Stimulated activated CD4-positive, alpha-beta T cell treated with anti-CD3 and anti-CD28 coated beads, Interleukin-15, amount 100 ng/mL, for 48 hours (primary cell): ENCODE measurements at regions not wholly inside any gene's neighbourhood (a gene's known extent, or its start where the extent isn't known, plus 50 kb on each side); places are given as distances from the start of the nearest gene placed in this dataset.
"Not testable (repeated sequence)": the region's sequence is repeated elsewhere in the genome, so short reads cannot be mapped to it uniquely, and the experiment has no call there.

Experiments
- DNase-seq, 2 donors: peaks; one replicate each; pipeline ENCODE4 v3.0.0-alpha.2; 2020; ENCODE audit warnings: low read depth in 2 of 2

DNA sequence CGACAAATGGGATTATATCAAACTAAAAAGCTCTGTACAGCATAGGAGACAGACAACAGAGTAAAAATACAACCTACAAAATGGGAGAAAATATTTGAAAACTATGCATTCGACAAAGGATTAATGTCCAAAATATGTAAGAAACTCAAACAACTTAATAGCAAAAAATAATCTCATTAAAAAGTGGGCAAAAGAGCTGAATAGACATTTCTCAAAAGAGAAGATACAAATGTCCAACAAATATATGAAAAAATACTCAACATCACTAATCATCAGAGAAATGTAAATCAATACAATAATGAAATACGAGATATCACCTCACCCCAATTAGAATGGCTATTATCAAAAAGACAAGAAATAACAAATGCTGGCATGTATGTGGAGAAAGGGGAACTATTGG is 272.9 kb downstream of the KLHL13 start:
- no peak for DNase-seq

DNA sequence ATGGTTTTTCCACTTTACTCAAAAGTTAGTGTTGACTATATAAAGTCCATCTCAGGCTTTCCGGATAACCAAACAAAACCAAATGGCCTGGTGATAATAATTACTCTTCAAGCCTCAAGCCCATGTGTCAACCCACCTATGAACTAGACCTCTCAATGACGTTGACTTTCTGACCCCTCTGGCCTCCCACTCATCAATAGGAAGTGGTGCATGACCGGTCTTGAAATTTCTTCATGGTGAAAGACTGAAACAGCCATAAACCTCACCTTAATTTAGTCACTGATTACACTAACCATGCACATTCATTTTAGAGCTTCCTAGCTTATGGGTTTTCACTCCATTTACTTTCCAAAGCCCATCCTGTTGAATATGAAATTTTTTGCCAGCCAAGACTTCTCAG is 276.0 kb downstream of the KLHL13 start:
- no peak for DNase-seq

DNA sequence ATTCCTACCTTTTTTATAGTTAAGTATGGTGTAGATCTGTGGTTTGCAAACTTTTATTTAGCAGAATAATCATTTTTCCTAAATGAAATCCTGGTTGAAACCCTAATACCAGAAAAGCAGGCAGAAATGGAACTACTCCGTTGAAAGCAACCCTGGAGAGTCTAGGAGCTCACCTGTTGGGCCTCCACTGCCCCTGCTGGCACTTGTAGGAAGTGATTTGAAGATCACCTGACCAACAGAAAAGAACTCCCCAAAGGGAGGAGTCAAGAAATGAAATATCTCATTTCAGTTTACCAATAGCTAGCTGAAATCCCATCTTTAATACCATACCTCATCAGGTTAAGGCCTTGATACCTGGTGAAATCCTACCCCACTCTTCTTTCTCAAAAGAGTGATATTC is 277.1 kb downstream of the KLHL13 start:
- DNase-seq, result peak in 1 of 2 donors; percentile 4

DNA sequence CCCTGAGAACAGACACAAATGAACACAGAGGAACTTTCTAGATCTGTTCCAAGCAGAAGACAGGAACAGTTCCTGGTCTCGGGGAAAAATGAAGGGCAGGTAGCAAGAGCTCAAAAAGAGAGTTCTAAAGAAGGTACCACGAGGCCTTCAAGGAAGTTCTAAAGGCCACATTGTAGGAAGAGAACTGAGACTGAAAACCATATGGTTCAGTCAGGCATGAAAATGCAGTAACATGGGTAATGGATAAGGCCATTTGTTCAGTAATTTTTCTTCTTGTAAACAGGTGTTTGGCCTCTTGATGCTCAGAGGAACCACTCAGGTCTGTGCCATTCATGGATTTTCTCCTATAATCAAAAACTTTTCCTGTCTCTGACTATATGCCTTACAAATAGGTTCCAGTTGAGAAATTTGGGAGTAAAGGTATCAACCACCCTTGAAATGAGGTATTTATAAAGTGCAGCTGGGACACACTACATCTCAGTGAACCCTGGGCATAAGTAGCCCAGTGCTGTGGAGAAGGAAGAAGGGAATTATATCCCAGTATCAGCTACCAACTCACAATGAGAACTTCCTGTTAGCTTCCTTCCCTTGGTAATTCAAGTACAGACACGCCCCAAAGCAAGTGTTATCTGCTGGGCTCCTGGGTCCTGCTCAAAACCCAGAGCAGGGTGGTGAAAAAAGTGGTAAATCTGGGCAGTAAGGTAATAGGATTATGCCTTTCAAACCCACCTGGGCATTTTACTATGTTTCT is 277.9 kb downstream of the KLHL13 start:
- DNase-seq, result no peak

DNA sequence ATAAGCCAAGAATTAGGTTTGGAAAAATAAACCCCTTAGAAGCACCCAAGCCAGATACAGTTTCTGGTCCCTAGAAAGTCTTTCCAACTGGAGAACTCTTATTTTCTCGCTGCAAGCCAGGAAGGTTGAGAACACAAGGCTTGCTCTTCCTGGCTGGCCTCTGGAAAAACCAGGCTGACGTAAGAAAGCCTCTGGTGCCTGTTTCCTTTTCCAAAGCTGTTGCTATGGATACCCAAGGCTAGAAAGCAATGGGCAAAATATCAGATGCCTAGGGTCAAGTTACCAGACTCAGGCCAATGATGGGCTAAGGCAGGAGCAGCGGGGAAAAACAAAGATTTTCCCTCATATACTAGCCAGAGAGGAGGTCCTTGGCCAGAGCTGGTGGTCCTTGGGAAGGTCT is 281.6 kb downstream of the KLHL13 start:
- DNase-seq, result no peak

DNA sequence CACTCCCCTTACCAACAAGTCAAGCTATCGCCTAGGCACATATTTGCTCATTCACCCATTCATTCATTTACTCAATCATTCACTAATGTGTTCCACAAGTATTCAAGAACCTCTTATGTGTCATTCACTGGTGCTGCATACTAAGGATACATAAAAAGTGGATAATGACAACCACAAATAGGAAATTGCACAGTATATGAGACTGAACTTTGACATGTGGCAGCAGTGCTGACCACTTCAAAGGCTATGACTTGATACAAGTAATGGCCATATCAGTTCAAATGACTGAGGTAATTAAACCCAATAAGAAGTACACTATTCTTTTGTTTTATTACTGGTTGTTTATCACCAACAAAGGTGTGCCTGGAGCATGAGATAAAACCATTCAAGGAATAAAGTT is 282.5 kb downstream of the KLHL13 start:
- DNase-seq, result no peak

DNA sequence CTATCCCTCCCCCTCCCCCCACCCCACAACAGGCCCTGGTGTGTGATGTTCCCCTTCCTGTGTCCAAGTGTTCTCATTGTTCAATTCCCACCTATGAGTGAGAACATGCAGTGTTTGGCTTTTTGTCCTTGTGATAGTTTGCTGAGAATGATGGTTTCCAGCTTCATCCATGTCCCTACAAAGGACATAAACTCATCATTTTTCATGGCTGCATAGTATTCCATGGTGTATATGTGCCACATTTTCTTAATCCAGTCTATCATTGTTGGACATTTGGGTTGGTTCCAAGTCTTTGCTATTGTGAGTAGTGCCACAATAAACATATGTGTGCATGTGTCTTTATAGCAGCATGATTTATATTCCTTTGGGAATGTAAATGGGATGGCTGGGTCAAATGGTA is 295.1 kb downstream of the KLHL13 start:
- not testable (repeated sequence) for DNase-seq

DNA sequence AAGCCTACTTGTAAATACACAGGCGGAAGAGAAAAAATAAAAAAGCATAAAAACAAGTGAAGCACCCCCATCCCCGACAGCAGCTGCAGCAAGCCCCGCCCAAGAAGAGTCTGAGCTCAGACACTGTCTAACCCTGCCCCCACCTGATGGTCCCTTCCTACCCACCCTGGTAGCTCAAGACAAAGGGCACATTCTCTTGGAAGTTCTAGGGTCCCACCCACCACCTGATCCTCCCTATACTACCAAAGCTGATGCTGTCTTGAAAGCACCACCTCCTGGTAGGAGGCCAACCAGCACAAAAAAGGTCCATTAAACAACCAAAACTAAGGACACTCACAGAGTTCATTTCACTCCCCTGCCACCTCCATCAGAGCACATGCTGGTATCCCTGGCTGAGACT is 308.2 kb downstream of the KLHL13 start:
- DNase-seq, result no peak

DNA sequence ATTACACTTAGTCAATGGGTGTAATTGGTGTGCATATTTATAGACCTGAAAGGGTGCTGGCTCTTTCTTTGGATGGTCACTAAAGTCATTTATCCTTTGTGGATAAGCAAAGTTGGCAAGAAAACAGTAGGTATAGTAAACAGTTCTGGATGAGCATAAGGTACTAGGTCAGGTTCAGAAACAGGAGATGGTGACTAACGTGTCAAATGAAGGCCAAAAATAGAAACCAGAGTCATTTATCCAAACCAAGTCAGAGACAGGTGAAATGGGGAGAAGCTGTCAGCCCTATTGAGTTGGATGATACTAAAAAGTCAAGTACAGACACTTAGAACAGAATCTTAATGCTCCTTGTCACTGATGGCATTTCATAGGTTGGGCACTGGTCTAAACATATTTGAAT is 313.1 kb downstream of the KLHL13 start:
- no peak for DNase-seq

DNA sequence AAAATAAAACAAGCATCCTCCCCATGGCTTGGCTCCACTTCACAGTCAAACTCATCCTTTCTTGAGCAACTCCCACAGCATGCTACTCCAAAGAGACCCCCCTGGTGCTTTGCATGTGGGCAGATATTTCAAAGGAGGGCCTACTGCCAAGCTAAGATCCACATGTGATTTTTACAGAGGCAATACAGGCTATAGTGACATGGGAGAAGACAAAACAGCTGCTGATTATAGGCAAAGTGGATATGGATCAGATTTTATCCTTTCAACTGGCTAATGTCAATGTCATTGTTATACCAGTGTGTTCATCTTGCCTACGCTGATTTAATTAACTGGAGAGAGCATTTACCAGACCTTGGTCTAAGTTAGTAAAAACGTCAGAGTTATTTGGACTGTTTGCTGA is 328.3 kb downstream of the KLHL13 start:
- no peak for DNase-seq

DNA sequence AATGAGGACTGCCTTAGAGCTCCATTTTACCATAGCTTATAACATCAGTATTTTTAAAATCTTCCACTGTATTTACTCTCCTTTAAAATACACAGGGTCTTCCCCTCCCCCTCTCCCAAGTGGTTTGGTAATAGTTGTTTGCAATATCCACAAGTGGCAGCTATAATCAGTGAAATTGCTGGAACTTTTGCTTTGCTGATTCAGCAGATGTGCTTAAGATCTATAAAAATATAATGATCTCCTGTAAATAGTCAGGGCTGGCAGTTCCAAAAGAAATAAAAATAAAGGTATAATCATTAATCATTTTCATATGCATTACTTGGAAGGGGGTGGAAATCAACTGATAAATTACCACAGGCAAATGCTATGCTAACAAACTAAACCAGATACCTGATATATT is 345.2 kb downstream of the KLHL13 start:
- DNase-seq, result no peak

DNA sequence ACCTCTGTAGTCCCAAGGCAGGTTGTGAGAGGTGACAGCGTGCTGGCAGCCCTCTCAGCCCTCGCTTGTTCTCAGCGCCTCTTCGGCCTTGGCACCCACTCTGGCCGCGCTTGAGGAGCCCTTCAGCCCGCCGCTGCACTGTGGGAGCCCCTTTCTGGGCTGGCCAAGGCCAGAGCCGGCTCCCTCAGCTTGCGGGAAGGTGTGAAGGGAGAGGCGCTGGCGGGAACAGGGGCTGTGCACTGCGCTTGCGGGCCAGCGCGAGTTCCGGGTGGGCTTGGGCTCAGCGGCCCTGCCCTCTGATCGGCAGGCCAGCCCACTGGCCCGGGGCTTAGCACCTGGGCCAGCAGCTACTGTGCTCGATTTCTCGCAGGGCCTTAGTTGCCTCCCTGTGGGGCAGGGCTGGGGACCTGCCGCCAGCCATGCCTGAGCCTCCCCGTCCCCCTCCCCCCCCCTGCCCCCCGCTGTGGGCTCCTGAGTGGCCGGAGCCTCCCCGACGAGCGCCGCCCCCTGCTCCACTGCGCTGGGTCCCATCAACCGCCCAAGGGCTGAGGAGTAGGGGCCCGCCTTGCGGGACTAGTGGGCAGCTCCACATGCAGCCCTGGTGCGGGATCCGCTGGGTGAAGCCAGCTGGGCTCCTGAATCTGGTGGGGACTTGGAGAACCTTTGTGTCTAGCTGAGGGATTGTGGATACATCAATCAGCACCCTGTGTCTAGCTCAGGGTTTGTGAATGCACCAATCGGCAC is 347.6 kb downstream of the KLHL13 start:
- no peak for DNase-seq

DNA sequence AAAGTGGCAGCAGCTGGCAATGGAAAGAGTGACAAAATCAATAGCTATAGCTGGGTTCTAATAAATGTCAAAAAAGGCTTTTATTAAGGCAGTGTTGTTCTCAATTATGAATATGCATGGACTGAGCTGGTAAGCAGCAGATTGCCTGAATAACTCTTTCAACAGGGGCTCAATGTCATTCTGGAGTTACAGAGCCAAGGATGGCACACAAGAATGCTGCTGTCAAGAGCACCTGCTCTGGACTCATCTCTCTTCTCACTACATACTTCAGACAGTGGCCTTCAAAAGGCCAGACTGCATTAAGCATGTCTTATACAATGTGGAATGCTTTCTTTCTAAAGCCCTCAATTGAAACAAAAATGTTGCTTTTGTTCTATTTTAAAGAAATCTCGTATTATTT is 351.4 kb downstream of the KLHL13 start:
- DNase-seq, result no peak

DNA sequence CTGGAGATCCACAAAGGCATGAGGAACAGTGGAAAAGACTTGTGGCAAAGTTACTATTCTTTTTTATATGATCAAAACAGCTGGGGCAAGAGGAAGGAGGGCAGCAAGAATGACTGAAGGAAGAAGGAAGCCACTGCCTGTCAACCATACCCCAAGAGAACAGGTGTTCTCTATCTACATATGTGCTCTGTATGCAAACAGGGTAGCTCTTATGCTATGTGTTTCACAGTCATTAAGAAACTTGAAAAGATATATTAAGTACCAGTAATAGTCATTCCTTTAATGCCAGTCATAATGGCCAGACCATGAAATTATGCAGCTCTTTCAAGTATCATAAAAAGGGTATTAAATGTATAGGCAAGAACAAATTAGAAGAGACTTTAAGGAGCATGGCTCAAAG is 363.9 kb downstream of the KLHL13 start:
- no peak for DNase-seq

DNA sequence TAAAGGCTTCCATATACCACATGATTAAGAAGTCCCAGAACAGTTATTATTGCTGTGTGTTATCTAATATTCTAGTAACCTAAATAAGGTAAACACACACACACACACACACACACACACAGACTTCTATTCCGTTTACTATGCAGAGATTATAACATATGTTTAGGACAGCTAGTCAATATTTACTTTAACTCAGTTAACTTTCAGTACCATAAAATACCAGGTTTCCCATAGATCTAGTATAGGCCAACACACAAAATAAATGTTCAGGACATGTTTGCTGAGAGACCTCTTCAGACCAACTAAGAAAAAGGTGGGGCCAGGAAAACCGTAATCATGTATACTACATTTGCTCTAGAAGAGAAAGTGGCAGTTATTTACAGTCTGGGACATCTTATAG is 365.5 kb downstream of the KLHL13 start:
- DNase-seq, result no peak

DNA sequence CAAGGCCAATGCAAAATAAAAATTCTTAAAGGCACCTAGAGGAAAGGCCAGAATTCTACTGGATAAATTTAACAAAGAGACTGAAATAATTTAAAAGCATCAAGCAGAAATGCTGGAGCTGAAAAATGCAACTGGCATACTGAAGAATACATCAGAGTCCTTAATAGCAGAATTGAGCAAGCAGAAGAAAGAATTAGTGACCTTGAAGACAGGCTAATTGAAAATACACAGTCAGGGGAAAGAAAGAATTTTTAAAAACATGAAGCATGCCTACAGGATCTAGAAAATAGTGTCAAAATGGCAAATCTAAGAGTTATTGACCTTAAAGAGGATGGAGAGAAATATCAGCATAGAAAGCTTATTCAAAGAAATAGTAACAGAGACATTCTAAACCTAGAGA is 371.7 kb downstream of the KLHL13 start:
- no peak for DNase-seq

DNA sequence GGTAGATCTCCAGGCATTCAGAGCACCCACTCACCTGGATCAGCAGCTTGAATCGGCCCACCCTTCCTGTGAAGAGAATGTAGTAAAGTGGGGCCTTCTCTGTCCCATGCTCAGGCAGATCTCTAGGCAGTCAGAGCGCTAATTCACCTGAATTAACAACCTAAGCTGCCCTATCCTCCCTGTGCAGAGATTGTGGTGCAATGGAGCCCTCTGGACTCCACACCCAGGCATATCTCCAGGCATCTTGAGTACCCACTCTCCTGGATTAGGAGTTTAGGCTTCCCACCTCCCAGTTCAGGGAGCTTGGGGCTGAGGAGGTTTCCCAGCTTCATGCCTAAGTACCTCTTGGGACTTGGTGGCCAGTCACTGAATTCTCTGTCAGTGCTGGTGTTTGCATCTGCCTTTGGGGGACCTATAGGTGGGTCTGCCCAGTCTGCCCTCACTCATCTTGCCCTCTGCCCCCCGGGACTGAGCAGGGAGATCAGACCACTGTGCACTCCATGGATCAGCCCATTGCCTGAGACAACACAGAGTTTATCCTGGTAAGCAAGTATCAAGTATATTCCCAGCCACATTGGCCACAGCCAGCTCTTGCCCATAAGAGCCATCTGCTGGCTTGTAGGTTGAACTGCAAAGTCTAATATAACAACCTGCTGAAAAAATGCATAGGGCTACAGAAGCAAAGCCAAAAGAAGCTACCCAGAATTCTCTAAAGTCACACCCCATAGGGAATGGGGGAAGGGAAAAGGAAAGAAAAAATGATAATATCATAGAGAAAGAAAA is 372.9 kb downstream of the KLHL13 start:
- no peak for DNase-seq

DNA sequence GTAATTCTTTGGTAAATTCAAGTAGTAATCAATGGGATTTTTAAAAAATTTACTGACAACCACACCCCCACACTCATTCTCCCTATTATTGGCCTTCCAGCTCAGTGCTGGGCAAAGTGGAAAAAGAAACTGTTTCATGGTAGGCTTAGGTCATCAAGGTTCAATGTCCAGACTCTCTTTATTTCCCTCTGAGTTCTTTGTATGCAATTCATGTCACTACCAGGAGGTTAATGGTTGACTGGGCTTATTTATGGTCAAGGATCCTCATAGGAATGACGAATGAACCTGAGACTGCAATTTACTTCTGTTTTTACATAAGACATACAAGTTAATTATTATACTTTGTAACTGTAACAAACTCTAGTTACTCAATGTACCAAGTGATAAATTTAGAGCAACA is 403.2 kb downstream of the KLHL13 start:
- DNase-seq, result no peak

DNA sequence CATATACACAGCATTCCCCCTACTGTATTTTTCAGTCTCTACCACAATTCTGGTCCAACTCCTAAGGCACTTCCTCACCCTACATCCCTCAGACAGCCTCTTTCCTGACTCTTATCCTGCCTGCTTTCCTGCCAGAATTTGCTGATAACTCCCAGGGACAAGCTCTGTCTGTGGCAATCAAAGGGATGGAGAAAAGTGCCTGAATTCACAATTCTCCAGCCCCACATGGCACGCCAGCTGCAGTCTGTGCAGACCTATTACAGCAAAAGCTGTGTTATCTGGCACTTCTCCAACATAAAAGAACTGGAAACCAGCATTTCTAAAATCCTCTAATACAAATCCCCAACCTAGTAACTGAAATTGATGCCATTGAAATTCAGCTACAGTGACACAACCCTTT is 404.8 kb downstream of the KLHL13 start:
- no peak for DNase-seq

DNA sequence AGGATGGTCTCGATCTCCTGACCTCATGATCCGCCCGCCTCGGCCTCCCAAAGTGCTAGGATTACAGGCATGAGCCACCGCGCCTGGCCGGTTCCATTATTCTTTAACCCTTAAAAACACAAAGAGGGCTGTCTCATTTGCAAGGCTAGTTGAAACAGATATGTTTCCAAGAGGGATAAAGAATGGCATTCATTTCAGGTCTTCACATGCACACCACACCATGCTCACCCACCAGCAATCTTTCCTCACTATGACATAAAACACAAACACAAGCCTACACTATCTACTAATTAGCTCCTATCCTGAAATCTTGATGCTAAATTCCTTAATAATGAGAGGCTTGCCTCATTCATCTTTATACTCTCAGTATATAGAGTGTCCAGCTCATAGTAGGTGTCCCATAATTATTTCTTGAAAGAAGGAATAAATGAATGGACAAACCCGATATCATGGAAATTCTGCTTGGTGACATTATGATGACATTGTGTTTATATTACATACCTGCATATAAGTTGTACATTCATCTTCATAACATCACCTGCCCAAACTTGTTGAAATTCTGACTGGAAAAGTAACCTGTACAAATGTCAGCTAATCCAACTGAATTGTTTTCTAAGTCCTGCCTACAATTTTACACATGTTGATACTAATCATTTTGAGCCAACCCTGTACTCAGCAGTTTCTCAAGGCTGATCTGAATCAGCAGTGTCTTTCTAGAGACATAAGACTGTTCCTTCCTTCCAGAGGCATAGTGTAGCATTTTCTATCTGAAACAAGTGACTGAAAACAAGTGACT is 408.5 kb downstream of the KLHL13 start:
- DNase-seq, result no peak

DNA sequence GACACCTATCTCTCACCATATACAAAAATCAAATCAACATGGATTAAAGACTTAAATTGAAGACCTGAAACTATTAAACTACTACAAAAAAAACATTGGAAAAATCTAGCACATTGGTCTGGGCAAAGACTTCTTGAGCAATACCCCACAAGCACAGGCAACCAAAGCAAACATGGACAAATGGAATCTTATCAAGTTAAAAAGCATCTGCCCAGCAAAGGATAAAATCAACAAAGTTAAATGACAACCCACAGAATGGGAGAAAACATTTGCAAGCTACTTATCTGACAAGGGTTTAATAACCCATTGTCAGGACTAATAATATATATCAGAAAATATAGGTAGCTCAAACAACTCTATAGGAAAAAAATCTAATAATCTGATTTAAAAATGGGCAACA is 415.6 kb downstream of the KLHL13 start:
- DNase-seq, result no peak

DNA sequence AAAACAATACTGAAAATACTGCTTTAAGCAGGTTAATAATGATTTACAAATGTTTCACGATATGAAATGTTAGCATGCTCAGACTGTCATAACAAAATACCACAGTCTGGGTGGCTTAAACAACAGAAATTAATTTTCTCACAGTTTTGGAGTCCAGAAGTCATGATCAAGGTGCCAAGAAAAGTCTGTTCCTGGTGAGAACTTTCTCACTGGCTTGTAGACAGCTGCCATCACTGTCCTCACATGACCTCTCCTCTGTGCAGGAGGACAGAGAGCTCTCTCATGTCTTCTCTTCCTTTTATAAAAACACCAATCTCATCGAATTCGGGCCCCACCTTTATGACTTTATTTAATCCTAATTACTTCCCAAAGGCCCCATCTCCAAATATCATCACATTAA is 426.7 kb downstream of the KLHL13 start:
- DNase-seq, result no peak
